HCT116 (cell line): ENCODE measurements at regions not wholly inside any gene's neighbourhood (a gene's known extent, or its start where the extent isn't known, plus 50 kb on each side); places are given as distances from the start of the nearest gene placed in this dataset.
"Not testable (repeated sequence)": the region's sequence is repeated elsewhere in the genome, so short reads cannot be mapped to it uniquely, and the experiment has no call there.

Experiments used
- ATAC-seq: fragments of 200-7000 bp; cut with Tn5 transposase; 2 replicates; pipeline ENCODE4 v1.9.1; 2020; ENCODE audit warnings: mild to moderate bottlenecking, moderate library complexity
- BruUV-seq: library from RNA; stranded (reverse); fragments of 400-500 nt; replicated peaks from 2 replicates; lab custom pipeline; 2021; lab: Mats Ljungman, UMichigan
- CTCF ChIA-PET: fragments of 300-600 bp; sonication (Branson Sonifier 250); formaldehyde crosslinking; loops from one replicate; lab custom pipeline; 2021; ENCODE audit warnings: antibody characterized with exemption; lab: Charles Lee
- POLR2A ChIA-PET: fragments of 300-600, 350-600 bp; sonication (Branson Sonifier 250); formaldehyde crosslinking; loops from one replicate; lab custom pipeline; 2021; ENCODE audit warnings: antibody characterized with exemption; lab: Charles Lee
- RAD21 ChIA-PET, 2 experiments: fragments of 300-600 bp; sonication (Branson Sonifier 250); formaldehyde crosslinking; loops; one replicate each; lab custom pipeline; 2023; ENCODE audit warnings: low total read pairs in 2 of 2; ENCODE audit not compliant: uncharacterized antibody in 2 of 2, unreplicated experiment in 2 of 2, low non-redundant PET in 1 of 2; lab: Charles Lee
- DNase-seq: peaks from one replicate; pipeline ENCODE4 v3.0.0-alpha.2; 2010; ENCODE audit warnings: low read depth, low spot score
- H2AFZ ChIP-seq: fragments of 200-600 bp; shearing (Covaris generic), sonication (generic); 2 replicates; pipeline ENCODE4 v1.6.1; 2017; ENCODE audit warnings: low read depth, mixed run types, mixed read lengths, antibody characterized with exemption, low read length; ENCODE audit not compliant: poor library complexity, severe bottlenecking
- H3K27ac ChIP-seq: 2 replicates; pipeline ENCODE4 v1.5.1; 2012; ENCODE audit warnings: low read depth, low read length
- H3K27me3 ChIP-seq: fragments of 200-600 bp; sonication (generic); 2 replicates; pipeline ENCODE4 v1.6.1; 2016; ENCODE audit warnings: mixed run types, low read length, mixed read lengths; ENCODE audit not compliant: insufficient read depth
- H3K36me3 ChIP-seq, 2 experiments: fragments of 200-500 bp in 1 of 2; fragments of 200-600 bp in 1 of 2; sonication (Bioruptor generic) in 1 of 2; sonication (generic) in 1 of 2; 2 replicates each; pipeline versions ENCODE4 v1.5.1 to v1.6.1; 2014 to 2016; ENCODE audit warnings: low read length in 2 of 2, inconsistent platforms in 1 of 2, mixed read lengths in 1 of 2, mixed run types in 1 of 2; ENCODE audit not compliant: insufficient read depth in 2 of 2, control insufficient read depth in 1 of 2
- H3K4me1 ChIP-seq, 2 experiments: fragments of 200-600 bp in 1 of 2; sonication (generic) in 1 of 2; 2 replicates each; pipeline versions ENCODE4 v1.5.1 to v1.6.1; 2012 to 2017; ENCODE audit warnings: low read length in 2 of 2, inconsistent platforms in 1 of 2, mild to moderate bottlenecking in 1 of 2, mixed read lengths in 1 of 2, mixed run types in 1 of 2, moderate library complexity in 1 of 2; ENCODE audit not compliant: insufficient read depth in 2 of 2, control insufficient read depth in 1 of 2
- H3K4me2 ChIP-seq: fragments of 200-600 bp; sonication (generic); 2 replicates; pipeline ENCODE4 v1.6.1; 2017; ENCODE audit warnings: mixed run types, low read length, mixed read lengths
- H3K4me3 ChIP-seq, 2 experiments: fragments of 200-600 bp in 1 of 2; sonication (generic) in 1 of 2; replicated peaks in 1 of 2; 2 replicates each; pipeline ENCODE4 v1.5.1; 2011 to 2016; ENCODE audit warnings: low read length in 2 of 2, control low read depth in 1 of 2, low read depth in 1 of 2, mild to moderate bottlenecking in 1 of 2, mixed read lengths in 1 of 2, mixed run types in 1 of 2
- H3K79me2 ChIP-seq: fragments of 200-600 bp; sonication (generic); 2 replicates; pipeline ENCODE4 v1.6.1; 2017; ENCODE audit warnings: mild to moderate bottlenecking, mixed run types, low read length, moderate library complexity, mixed read lengths; ENCODE audit not compliant: insufficient read depth
- H3K9ac ChIP-seq: fragments of 200-600 bp; sonication (generic); 2 replicates; pipeline ENCODE4 v1.6.1; 2016; ENCODE audit warnings: low read length, mixed read lengths
- H3K9me2 ChIP-seq: fragments of 200-600 bp; sonication (generic), shearing (Covaris generic); 2 replicates; pipeline ENCODE4 v1.6.1; 2017; ENCODE audit warnings: mixed run types, mild to moderate bottlenecking, moderate library complexity; ENCODE audit not compliant: insufficient read depth
- H3K9me3 ChIP-seq, 2 experiments: fragments of 200-500 bp in 1 of 2; fragments of 200-600 bp in 1 of 2; sonication (Bioruptor generic) in 1 of 2; sonication (generic) in 1 of 2; 2 replicates each; pipeline ENCODE4 v1.6.1; 2014 to 2017; ENCODE audit warnings: low read length in 2 of 2, mixed read lengths in 2 of 2, inconsistent platforms in 1 of 2, low read depth in 1 of 2, mild to moderate bottlenecking in 1 of 2, mixed run types in 1 of 2, moderate library complexity in 1 of 2; ENCODE audit not compliant: control insufficient read depth in 1 of 2, insufficient read depth in 1 of 2
- H4K20me1 ChIP-seq: fragments of 200-600 bp; sonication (generic), shearing (Covaris generic); 2 replicates; pipeline ENCODE4 v1.6.1; 2017; ENCODE audit warnings: mixed run types, mild to moderate bottlenecking, moderate library complexity; ENCODE audit not compliant: insufficient read depth
- CBX3 ChIP-seq: IDR thresholded peaks from 2 replicates; pipeline ENCODE4 v1.6.1; 2012; ENCODE audit warnings: low read depth
- ELF1 ChIP-seq: IDR thresholded peaks from 2 replicates; pipeline ENCODE4 v1.6.1; 2012; ENCODE audit warnings: low read depth, borderline replicate concordance
- POLR2A ChIP-seq: IDR thresholded peaks from 2 replicates; pipeline ENCODE4 v1.7.0; 2011; ENCODE audit warnings: borderline replicate concordance; ENCODE audit not compliant: insufficient read depth, insufficient read length; ENCODE audit errors: extremely low read depth
- ZFX ChIP-seq: fragments of 450-650 bp; IDR thresholded peaks from 2 replicates; pipeline ENCODE4 v1.6.1; 2017
- intact Hi-C: fragments of 100-400 bp; cut with micrococcal nuclease; formaldehyde crosslinking; loops from 2 replicates; pipeline ENCODE4 v1.10.0; 2022
- TF ChIP-seq, protein P1 (sequence below): IDR thresholded peaks from 2 replicates; pipeline ENCODE4 v1.6.1; 2012
- TF ChIP-seq, protein P2 (sequence below): IDR thresholded peaks from 2 replicates; pipeline ENCODE4 v1.6.1; 2011; ENCODE audit warnings: mild to moderate bottlenecking, low read length, moderate library complexity; ENCODE audit not compliant: insufficient replicate concordance; ENCODE audit errors: extremely low read depth
- TF ChIP-seq, protein P3 (sequence below): IDR thresholded peaks from 2 replicates; pipeline ENCODE4 v1.6.1; 2012
- TF ChIP-seq, protein P4 (sequence below): IDR thresholded peaks from 2 replicates; pipeline ENCODE4 v1.6.1; 2012; ENCODE audit warnings: low read depth

DNA sequence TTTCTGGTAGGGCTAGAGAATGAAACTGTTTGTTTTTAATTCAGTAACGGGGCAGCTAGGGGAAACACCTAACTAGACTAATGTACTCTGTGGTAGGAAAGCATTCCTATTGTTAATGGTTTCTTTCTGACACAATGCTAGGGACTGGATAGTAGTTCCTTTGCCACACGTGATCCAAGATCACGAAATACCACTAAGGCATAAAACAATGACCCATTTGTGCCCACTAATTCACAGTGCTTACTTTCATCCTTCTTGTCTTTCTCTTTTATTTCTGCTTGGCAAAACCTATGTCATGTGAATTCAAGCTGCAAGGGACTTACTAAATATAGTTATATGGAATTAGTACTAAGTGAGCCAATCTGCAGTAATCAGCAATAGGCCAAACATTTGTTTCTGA lies 834.1 kb upstream of the SLITRK6 start (continued):
- TF ChIP-seq, protein P1, sequence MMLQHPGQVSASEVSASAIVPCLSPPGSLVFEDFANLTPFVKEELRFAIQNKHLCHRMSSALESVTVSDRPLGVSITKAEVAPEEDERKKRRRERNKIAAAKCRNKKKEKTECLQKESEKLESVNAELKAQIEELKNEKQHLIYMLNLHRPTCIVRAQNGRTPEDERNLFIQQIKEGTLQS: no peak
- TF ChIP-seq ELF1: no peak
- TF ChIP-seq, protein P2, sequence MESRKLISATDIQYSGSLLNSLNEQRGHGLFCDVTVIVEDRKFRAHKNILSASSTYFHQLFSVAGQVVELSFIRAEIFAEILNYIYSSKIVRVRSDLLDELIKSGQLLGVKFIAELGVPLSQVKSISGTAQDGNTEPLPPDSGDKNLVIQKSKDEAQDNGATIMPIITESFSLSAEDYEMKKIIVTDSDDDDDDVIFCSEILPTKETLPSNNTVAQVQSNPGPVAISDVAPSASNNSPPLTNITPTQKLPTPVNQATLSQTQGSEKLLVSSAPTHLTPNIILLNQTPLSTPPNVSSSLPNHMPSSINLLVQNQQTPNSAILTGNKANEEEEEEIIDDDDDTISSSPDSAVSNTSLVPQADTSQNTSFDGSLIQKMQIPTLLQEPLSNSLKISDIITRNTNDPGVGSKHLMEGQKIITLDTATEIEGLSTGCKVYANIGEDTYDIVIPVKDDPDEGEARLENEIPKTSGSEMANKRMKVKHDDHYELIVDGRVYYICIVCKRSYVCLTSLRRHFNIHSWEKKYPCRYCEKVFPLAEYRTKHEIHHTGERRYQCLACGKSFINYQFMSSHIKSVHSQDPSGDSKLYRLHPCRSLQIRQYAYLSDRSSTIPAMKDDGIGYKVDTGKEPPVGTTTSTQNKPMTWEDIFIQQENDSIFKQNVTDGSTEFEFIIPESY: no peak
- TF ChIP-seq CBX3: no peak

DNA sequence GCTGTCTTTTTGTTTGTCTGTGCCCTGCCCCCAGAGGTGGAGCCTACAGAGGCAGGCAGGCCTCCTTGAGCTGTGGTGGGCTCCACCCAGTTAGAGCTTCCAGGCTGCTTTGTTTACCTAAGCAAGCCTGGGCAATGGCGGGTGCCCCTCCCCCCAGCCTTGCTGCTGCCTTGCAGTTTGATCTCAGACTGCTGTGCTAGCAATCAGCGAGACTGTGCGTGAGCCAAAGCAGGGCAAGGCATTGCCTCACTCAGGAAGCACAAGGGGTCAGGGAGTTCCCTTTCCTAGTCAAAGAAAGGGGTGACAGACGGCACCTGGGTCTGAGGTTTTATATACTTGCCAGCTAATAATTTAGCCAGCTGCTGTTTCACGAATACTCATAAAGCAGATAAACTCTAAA lies 852.0 kb upstream of the SLITRK6 start:
- DNase-seq, H4K20me1 ChIP-seq, BruUV-seq, H3K9me2 ChIP-seq, H3K79me2 ChIP-seq, H2AFZ ChIP-seq, ATAC-seq, H3K9me3 ChIP-seq, H3K36me3 ChIP-seq, H3K4me3 ChIP-seq, RAD21 ChIA-PET, H3K27me3 ChIP-seq, H3K27ac ChIP-seq, H3K4me2 ChIP-seq, CTCF ChIA-PET, H3K9ac ChIP-seq, intact Hi-C loops, H3K4me1 ChIP-seq, POLR2A ChIA-PET: not testable (repeated sequence)

DNA sequence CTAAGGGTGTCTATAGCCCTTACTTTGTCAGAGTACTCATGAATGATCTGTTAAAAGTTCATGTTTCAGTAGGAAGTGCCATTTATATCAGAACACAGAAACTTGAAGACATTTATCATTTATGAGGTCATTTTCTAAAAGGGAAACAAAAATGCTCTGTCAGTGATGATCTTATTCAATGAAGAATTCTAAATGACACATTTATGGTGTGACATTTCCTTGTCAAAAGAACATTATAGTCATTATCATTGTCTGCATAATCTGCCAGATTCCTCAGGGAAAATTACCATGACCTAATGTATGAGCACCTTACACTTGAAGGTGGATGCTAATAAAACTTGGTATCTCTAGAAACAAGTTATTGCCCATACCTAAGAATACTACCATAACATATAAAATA lies 853.8 kb upstream of the SLITRK6 start:
- intact Hi-C loops: no loop called here
- Histone ChIP-seq H3K79me2 (no peaks in the 10 kb centered on the region), H4K20me1 (no peaks in the 10 kb centered on the region), H3K36me3 (no peaks in the 10 kb centered on the region), H3K9me2 (no peaks in the 10 kb centered on the region), H3K4me1 (no peaks in the 10 kb centered on the region), H3K4me2 (no peak overlapping the region), H3K9me3 (no peaks in the 10 kb centered on the region; a peak in 1 of 4 replicates)
- RAD21 ChIA-PET: no interaction called here
- ATAC-seq: no peak
- no peak for TF ChIP-seq ELF1
- TF ChIP-seq POLR2A: no peak
- no peak for TF ChIP-seq ZFX
- TF ChIP-seq, protein P3, sequence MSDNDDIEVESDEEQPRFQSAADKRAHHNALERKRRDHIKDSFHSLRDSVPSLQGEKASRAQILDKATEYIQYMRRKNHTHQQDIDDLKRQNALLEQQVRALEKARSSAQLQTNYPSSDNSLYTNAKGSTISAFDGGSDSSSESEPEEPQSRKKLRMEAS: no peak
- TF ChIP-seq, protein P4, sequence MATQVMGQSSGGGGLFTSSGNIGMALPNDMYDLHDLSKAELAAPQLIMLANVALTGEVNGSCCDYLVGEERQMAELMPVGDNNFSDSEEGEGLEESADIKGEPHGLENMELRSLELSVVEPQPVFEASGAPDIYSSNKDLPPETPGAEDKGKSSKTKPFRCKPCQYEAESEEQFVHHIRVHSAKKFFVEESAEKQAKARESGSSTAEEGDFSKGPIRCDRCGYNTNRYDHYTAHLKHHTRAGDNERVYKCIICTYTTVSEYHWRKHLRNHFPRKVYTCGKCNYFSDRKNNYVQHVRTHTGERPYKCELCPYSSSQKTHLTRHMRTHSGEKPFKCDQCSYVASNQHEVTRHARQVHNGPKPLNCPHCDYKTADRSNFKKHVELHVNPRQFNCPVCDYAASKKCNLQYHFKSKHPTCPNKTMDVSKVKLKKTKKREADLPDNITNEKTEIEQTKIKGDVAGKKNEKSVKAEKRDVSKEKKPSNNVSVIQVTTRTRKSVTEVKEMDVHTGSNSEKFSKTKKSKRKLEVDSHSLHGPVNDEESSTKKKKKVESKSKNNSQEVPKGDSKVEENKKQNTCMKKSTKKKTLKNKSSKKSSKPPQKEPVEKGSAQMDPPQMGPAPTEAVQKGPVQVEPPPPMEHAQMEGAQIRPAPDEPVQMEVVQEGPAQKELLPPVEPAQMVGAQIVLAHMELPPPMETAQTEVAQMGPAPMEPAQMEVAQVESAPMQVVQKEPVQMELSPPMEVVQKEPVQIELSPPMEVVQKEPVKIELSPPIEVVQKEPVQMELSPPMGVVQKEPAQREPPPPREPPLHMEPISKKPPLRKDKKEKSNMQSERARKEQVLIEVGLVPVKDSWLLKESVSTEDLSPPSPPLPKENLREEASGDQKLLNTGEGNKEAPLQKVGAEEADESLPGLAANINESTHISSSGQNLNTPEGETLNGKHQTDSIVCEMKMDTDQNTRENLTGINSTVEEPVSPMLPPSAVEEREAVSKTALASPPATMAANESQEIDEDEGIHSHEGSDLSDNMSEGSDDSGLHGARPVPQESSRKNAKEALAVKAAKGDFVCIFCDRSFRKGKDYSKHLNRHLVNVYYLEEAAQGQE: no peak
- TF ChIP-seq, all 23 proteins: peak for 0
- Histone ChIP-seq H3K27ac (no peak overlapping the region), H3K27me3 (no peaks in the 10 kb centered on the region), H3K4me3 (no peak overlapping the region), H2AFZ (no peak overlapping the region), H3K9ac (no peak overlapping the region)
- no TSS peak for BruUV-seq
- no peak for DNase-seq
- CTCF ChIA-PET: no interaction called here
- POLR2A ChIA-PET: no interaction called here
